ENCODE measurements at regions not wholly inside any gene's neighbourhood (a gene's known extent, or its start where the extent isn't known, plus 50 kb on each side); places are given as distances from the start of the nearest gene placed in this dataset.
"Not testable (repeated sequence)": the region's sequence is repeated elsewhere in the genome, so short reads cannot be mapped to it uniquely, and the experiment has no call there.

GRCh38 chr14:96717116-96717515, 80.1 kb upstream of the VRK1 start:
- DNase-seq (ENCODE audit: low spot score) = no peak
- no peak for TF ChIP-seq CTCF (IDR thresholded peaks at IDR 0.05; ENCODE audit: extremely low read depth, missing control alignments)

- DNase-seq (ENCODE audit: low spot score) = no peak
- TF ChIP-seq CTCF (IDR thresholded peaks at IDR 0.05; ENCODE audit: extremely low read depth, missing control alignments) = no peak
Observed at GRCh38 chr14:96718407-96718806, 78.8 kb upstream of the VRK1 start.

- not testable (repeated sequence) for DNase-seq (ENCODE audit: low spot score)
Observed at GRCh38 chr14:96720702-96721101, 76.5 kb upstream of the VRK1 start.

GRCh38 chr14:96722736-96723135, 74.4 kb upstream of the VRK1 start:
- TF ChIP-seq CTCF (IDR thresholded peaks at IDR 0.05; ENCODE audit: extremely low read depth, missing control alignments) = no peak
- no peak for DNase-seq (ENCODE audit: low spot score)

GRCh38 chr14:96723946-96724345, 73.2 kb upstream of the VRK1 start:
- TF ChIP-seq CTCF (IDR thresholded peaks at IDR 0.05; ENCODE audit: extremely low read depth, missing control alignments) = no peak
- no peak for DNase-seq (ENCODE audit: low spot score)

GRCh38 chr14:96725232-96725631, 72.0 kb upstream of the VRK1 start:
- no peak for TF ChIP-seq CTCF (IDR thresholded peaks at IDR 0.05; ENCODE audit: extremely low read depth, missing control alignments)
- DNase-seq (ENCODE audit: low spot score) = no peak

GRCh38 chr14:96727073-96727472, 70.1 kb upstream of the VRK1 start:
- no peak for TF ChIP-seq CTCF (IDR thresholded peaks at IDR 0.05; ENCODE audit: extremely low read depth, missing control alignments)
- DNase-seq (ENCODE audit: low spot score) = no peak

- no peak for TF ChIP-seq CTCF (IDR thresholded peaks at IDR 0.05; ENCODE audit: extremely low read depth, missing control alignments)
- DNase-seq (ENCODE audit: low spot score) = no peak
Observed at GRCh38 chr14:96727491-96727890, 69.7 kb upstream of the VRK1 start.

All from GM20000 (cell line).